ENCODE measurements at regions not wholly inside any gene's neighbourhood (a gene's known extent, or its start where the extent isn't known, plus 50 kb on each side); places are given as distances from the start of the nearest gene placed in this dataset.

- no peak for TF ChIP-seq CTCF (IDR thresholded peaks at IDR 0.05)
- H3K4me1 ChIP-seq: no peaks in the 10 kb centered on the region
- H3K9me3 ChIP-seq: no peaks in the 10 kb centered on the region
- no peaks in the 10 kb centered on the region for H3K36me3 ChIP-seq
- intact Hi-C loops (cut with DNase I): no loop called here
- DNase-seq (ENCODE audit: low spot score in 2 of 2): no peak
- H3K4me3 ChIP-seq: no peak overlapping the region
- H3K27me3 ChIP-seq: no peaks in the 10 kb centered on the region
- H3K27ac ChIP-seq: no peak overlapping the region
Observed at GRCh38 chr2:57313678-57314077, 732.9 kb upstream of the VRK2 start.

GRCh38 chr2:57314682-57315081, 731.9 kb upstream of the VRK2 start:
- no peak for DNase-seq (ENCODE audit: low spot score in 2 of 2)
- no peaks in the 10 kb centered on the region for H3K27me3 ChIP-seq
- no peaks in the 10 kb centered on the region for H3K9me3 ChIP-seq
- intact Hi-C loops (cut with DNase I): no loop called here
- H3K4me3 ChIP-seq: no peak overlapping the region
- no peak overlapping the region for H3K27ac ChIP-seq
- H3K4me1 ChIP-seq: no peaks in the 10 kb centered on the region
- H3K36me3 ChIP-seq: no peaks in the 10 kb centered on the region
- TF ChIP-seq CTCF (IDR thresholded peaks at IDR 0.05): no peak

- H3K27ac ChIP-seq: no peak overlapping the region
- no peaks in the 10 kb centered on the region for H3K9me3 ChIP-seq
- H3K27me3 ChIP-seq: no peaks in the 10 kb centered on the region
- no peaks in the 10 kb centered on the region for H3K36me3 ChIP-seq
- no peak for DNase-seq (ENCODE audit: low spot score in 2 of 2)
- no peak for TF ChIP-seq CTCF (IDR thresholded peaks at IDR 0.05)
- no peaks in the 10 kb centered on the region for H3K4me1 ChIP-seq
- no peak overlapping the region for H3K4me3 ChIP-seq
- intact Hi-C loops (cut with DNase I): no loop called here
Observed at GRCh38 chr2:57330447-57330846, 716.2 kb upstream of the VRK2 start.

- H3K27me3 ChIP-seq: no peaks in the 10 kb centered on the region
- no peak for DNase-seq (ENCODE audit: low spot score in 2 of 2)
- H3K27ac ChIP-seq: no peak overlapping the region
- H3K36me3 ChIP-seq: no peaks in the 10 kb centered on the region
- TF ChIP-seq CTCF (IDR thresholded peaks at IDR 0.05): no peak
- no peak overlapping the region for H3K4me3 ChIP-seq
- no peaks in the 10 kb centered on the region for H3K4me1 ChIP-seq
- intact Hi-C loops (cut with DNase I): no loop called here
- no peaks in the 10 kb centered on the region for H3K9me3 ChIP-seq
Observed at GRCh38 chr2:57333221-57333620, 713.4 kb upstream of the VRK2 start.

- DNase-seq (ENCODE audit: low spot score in 2 of 2): no peak
- intact Hi-C loops (cut with DNase I): no loop called here
Observed at GRCh38 chr2:57343391-57344006, 703.1 kb upstream of the VRK2 start.

More at GRCh38 chr2:57343391-57344006, 703.1 kb upstream of the VRK2 start:
- no peaks in the 10 kb centered on the region for H3K27me3 ChIP-seq
- no peak for TF ChIP-seq CTCF (IDR thresholded peaks at IDR 0.05)
- H3K9me3 ChIP-seq: peaks cover 0 to 5% of the 10 kb centered on the region in 2 donors
- no peak overlapping the region for H3K4me3 ChIP-seq
- H3K36me3 ChIP-seq: no peaks in the 10 kb centered on the region
- no peak overlapping the region for H3K27ac ChIP-seq
- H3K4me1 ChIP-seq: no peaks in the 10 kb centered on the region
